WTC11 (cell line): ENCODE measurements at regions not wholly inside any gene's neighbourhood (a gene's known extent, or its start where the extent isn't known, plus 50 kb on each side); places are given as distances from the start of the nearest gene placed in this dataset.

ENCODE experiments used
- ATAC-seq: fragments of 200-7000 bp; cut with Tn5 transposase; 2 replicates; pipeline ENCODE4 v1.10.0; 2021; ENCODE audit warnings: mild to moderate bottlenecking, moderate library complexity
- CTCF ChIA-PET: fragments of 300-600 bp; sonication (Branson Sonifier 250); formaldehyde crosslinking; loops from one replicate; lab custom pipeline; 2021; ENCODE audit warnings: antibody characterized with exemption; lab: Charles Lee
- POLR2A ChIA-PET: fragments of 350-600 bp; sonication (Branson Sonifier 250); formaldehyde crosslinking; loops from one replicate; lab custom pipeline; 2021; ENCODE audit warnings: antibody characterized with exemption; lab: Charles Lee
- DNase-seq: peaks from one replicate; pipeline ENCODE4 v3.0.0; 2021; ENCODE audit warnings: low spot score
- H3K27ac Mint-ChIP-seq: 2 replicates; pipeline ENCODE4 v1.8.0; 2021; ENCODE audit warnings: mixed read lengths
- H3K27me3 Mint-ChIP-seq: 2 replicates; pipeline ENCODE4 v1.8.0; 2021; ENCODE audit warnings: low read depth, mild to moderate bottlenecking, moderate library complexity, mixed read lengths
- H3K36me3 Mint-ChIP-seq: 2 replicates; pipeline ENCODE4 v1.8.0; 2021; ENCODE audit warnings: mixed read lengths
- H3K4me1 Mint-ChIP-seq: 2 replicates; pipeline ENCODE4 v1.8.0; 2022; ENCODE audit warnings: mixed read lengths
- H3K4me3 Mint-ChIP-seq: 2 replicates; pipeline ENCODE4 v1.8.0; 2021; ENCODE audit warnings: mild to moderate bottlenecking, moderate library complexity, mixed read lengths
- H3K9me3 Mint-ChIP-seq: 2 replicates; pipeline ENCODE4 v1.8.0; 2021; ENCODE audit warnings: mixed read lengths
- AR ChIP-seq: fragments of 250-450 bp; sonication (Bioruptor Pico); IDR thresholded peaks from 2 replicates; pipeline ENCODE4 v1.9.0; 2021; ENCODE audit warnings: mild to moderate bottlenecking
- CREM ChIP-seq: sonication (generic); formaldehyde crosslinking; IDR thresholded peaks from 2 replicates; pipeline ENCODE4 v1.8.1; 2022; ENCODE audit warnings: mild to moderate bottlenecking, missing genetic modification reagents, moderate library complexity
- FOXP1 ChIP-seq: sonication (generic); formaldehyde crosslinking; IDR thresholded peaks from 2 replicates; pipeline ENCODE4 v1.8.0; 2022; ENCODE audit warnings: missing genetic modification reagents, mild to moderate bottlenecking, moderate library complexity, borderline replicate concordance
- FOXP4 ChIP-seq: sonication (generic); formaldehyde crosslinking; IDR thresholded peaks from 2 replicates; pipeline ENCODE4 v1.8.0; 2022; ENCODE audit warnings: mild to moderate bottlenecking, missing genetic modification reagents
- NR1H2 ChIP-seq: sonication (generic); formaldehyde crosslinking; IDR thresholded peaks from 2 replicates; pipeline ENCODE4 v1.9.0; 2021; ENCODE audit warnings: mild to moderate bottlenecking, moderate library complexity, missing genetic modification reagents
- PRDM15 ChIP-seq: sonication (generic); formaldehyde crosslinking; IDR thresholded peaks from 2 replicates; pipeline ENCODE4 v1.8.0; 2022; ENCODE audit warnings: missing genetic modification reagents
- RELA ChIP-seq: sonication (generic); formaldehyde crosslinking; IDR thresholded peaks from 2 replicates; pipeline ENCODE4 v1.8.1; 2022; ENCODE audit warnings: missing genetic modification reagents, mild to moderate bottlenecking, borderline replicate concordance
- SMAD4 ChIP-seq: sonication (generic); formaldehyde crosslinking; IDR thresholded peaks from 2 replicates; pipeline ENCODE4 v1.8.0; 2022; ENCODE audit warnings: mild to moderate bottlenecking, missing genetic modification reagents
- STAT6 ChIP-seq: sonication (generic); formaldehyde crosslinking; conservative IDR thresholded peaks from 2 replicates; pipeline ENCODE4 v1.8.1; 2023; ENCODE audit warnings: mild to moderate bottlenecking, low read depth, missing genetic modification reagents, moderate library complexity
- TCF7 ChIP-seq: sonication (generic); formaldehyde crosslinking; IDR thresholded peaks from 2 replicates; pipeline ENCODE4 v1.8.0; 2022; ENCODE audit warnings: mild to moderate bottlenecking, low read depth, missing genetic modification reagents, moderate library complexity
- USF2 ChIP-seq: sonication (generic); formaldehyde crosslinking; IDR thresholded peaks from 2 replicates; pipeline ENCODE4 v1.8.1; 2023; ENCODE audit warnings: mild to moderate bottlenecking, missing genetic modification reagents, moderate library complexity
- ZBTB21 ChIP-seq: sonication (generic); formaldehyde crosslinking; IDR thresholded peaks from 2 replicates; pipeline ENCODE4 v1.8.1; 2023; ENCODE audit warnings: mild to moderate bottlenecking, missing genetic modification reagents, borderline replicate concordance
- ZNF263 ChIP-seq: sonication (generic); formaldehyde crosslinking; IDR thresholded peaks from 2 replicates; pipeline ENCODE4 v1.8.1; 2022; ENCODE audit warnings: low read depth, mild to moderate bottlenecking, moderate library complexity, missing genetic modification reagents
- ZNF317 ChIP-seq: sonication (generic); formaldehyde crosslinking; IDR thresholded peaks from 2 replicates; pipeline ENCODE4 v1.8.1; 2023; ENCODE audit warnings: low read depth, mild to moderate bottlenecking, moderate library complexity, missing genetic modification reagents, borderline replicate concordance

- POLR2A ChIA-PET: no interaction called here
- TF ChIP-seq FOXP1 (CRISPR knock-in tag): no peak
- no peak for TF ChIP-seq NR1H2 (CRISPR knock-in tag)
- TF ChIP-seq FOXP4: no peak
- no peak for TF ChIP-seq STAT6 (CRISPR knock-in tag)
- no peak for TF ChIP-seq SMAD4 (CRISPR knock-in tag)
- no peak for TF ChIP-seq AR (CRISPR knock-in tag)
- no peak for TF ChIP-seq USF2 (CRISPR knock-in tag)
- no peak for TF ChIP-seq ZBTB21 (CRISPR knock-in tag)
- CTCF ChIA-PET: no interaction called here
- no peak for DNase-seq
- ATAC-seq: no peak
- H3K4me1 Mint-ChIP-seq: no peaks in the 10 kb centered on the region
- no peak overlapping the region for H3K4me3 Mint-ChIP-seq
- H3K36me3 Mint-ChIP-seq: no peaks in the 10 kb centered on the region
- H3K9me3 Mint-ChIP-seq: no peaks in the 10 kb centered on the region
- H3K27ac Mint-ChIP-seq: no peak overlapping the region
- H3K27me3 Mint-ChIP-seq: no peaks in the 10 kb centered on the region; the same call in 1 of the 2 replicates
These were observed 80.9 kb downstream of the ADAMTS15 start for GRCh38 chr11:130529366-130529765.

GRCh38 chr11:130531061-130531460 lies 82.6 kb downstream of the ADAMTS15 start:
- TF ChIP-seq TCF7 (CRISPR knock-in tag) (no peak), ZNF317 (no peak), PRDM15 (no peak), CREM (CRISPR knock-in tag) (no peak), ZNF263 (CRISPR knock-in tag) (no peak), FOXP1 (CRISPR knock-in tag) (no peak), RELA (no peak)
- Mint-ChIP-seq H3K4me3 (no peak overlapping the region), H3K36me3 (no peaks in the 10 kb centered on the region), H3K27ac (no peak overlapping the region), H3K9me3 (no peaks in the 10 kb centered on the region), H3K27me3 (no peaks in the 10 kb centered on the region; the same call in 1 of the 2 replicates), H3K4me1 (no peaks in the 10 kb centered on the region)
- POLR2A ChIA-PET: no interaction called here
- ATAC-seq (peak; percentile 65), DNase-seq (no peak)
- CTCF ChIA-PET: interaction anchor here (1.1 to 2.1 kb wide), 4 partner anchors 8 to 98 kb away, joined by 4 to 6 read pairs (median 4); no protein-coding TSS in a partner anchor
